Lung microvascular endothelial cell (primary cell): ENCODE measurements at regions not wholly inside any gene's neighbourhood (a gene's known extent, or its start where the extent isn't known, plus 50 kb on each side); places are given as distances from the start of the nearest gene placed in this dataset.
A peak's percentile ranks its signal among the peaks of the same experiment; 100 is the strongest.
"Not testable (repeated sequence)": the region's sequence is repeated elsewhere in the genome, so short reads cannot be mapped to it uniquely, and the experiment has no call there.

Experiments
- DNase-seq, 2 donors: peaks; one replicate each; pipeline versions ENCODE4 v3.0.0 to v3.0.0-alpha.2; 2010; ENCODE audit warnings: low read depth in 2 of 2

DNA sequence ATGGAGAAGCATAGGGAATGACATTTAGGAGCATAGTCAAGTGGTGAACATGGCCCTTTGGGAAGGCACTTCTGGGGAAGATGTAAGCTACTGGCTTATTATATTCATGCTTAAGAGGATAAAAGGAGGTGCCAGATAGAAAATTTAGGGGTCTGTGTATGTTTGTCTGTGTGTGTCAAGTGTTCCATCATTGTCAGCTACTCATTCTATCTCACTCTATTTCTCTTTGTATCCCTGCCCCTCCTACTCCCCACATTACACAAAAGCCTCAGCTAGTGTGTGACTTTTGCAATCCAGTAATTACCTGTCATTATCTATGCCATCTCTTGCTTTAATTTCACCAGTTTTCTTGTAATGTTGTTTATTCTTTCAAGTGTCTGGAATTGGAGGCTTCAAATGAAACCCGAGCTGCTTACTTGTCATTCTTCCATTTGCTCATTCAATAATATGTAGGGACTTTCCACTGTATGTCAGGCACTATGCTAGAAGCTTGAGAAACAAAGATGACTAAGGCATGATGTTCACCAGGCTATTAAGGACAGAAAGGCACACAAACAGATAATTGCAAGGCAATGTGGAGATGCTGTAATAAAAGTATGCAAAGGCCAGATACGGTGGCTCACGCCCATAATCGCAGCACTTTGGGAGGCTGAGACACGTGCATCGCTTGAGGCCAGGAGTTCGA is 229.8 kb upstream of the TEX13C start:
- DNase-seq = no peak

DNA sequence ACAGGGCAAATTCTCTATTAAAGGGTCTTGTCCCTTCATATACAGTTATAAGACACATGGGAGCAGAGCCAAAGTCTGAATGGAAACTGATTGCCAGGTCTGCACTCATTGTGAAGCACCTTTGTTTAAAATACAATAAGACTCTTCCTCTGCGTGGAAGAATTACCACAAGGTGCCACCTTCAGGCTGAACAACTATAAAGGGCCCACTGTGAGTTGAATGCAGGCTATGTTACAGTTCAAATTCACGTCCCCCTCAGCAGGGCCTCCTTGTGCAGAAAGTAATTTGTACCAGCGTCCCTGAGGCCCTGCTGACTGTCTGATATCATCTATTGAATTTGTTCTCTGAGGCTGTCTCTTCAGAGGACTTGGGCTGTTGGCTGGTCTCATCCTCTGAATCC is 225.8 kb upstream of the TEX13C start:
- no peak for DNase-seq

DNA sequence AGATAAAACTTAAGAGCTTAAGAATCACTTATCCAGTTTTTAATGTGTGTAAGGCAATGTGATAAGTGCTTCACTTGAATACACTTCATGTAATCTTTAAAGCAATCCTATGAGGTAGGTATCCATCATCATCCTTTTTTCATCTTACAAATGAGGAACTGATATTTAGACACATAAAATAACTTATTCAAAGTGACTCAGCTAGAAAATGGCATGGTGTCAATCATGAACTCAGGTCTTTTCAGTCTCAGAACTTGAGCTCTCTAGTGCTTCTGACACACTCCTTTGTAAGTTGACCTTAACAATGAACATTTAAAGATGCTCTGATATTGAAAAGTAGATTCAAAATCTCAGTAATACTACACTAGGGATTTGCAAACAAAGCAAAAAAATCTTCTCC is 224.8 kb upstream of the TEX13C start:
- DNase-seq = no peak

DNA sequence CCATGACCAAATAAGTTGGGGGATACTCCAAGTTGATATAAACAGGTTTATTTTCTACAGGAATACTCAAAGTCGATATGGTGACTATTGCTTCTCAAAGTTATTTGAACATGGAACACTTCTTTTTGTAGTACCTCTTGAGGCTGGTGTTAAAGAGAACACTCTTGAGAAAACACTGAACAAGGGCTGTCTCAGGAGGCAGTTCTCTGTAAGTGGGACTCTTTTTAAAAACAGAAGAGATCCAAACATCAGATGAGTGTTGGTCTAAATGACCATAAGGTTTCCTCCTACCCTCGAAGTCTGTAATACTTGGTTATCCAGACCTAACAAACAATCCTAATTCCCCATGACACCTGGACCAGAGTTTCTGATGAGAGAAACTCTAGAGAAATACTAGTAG is 223.2 kb upstream of the TEX13C start:
- DNase-seq = no peak

DNA sequence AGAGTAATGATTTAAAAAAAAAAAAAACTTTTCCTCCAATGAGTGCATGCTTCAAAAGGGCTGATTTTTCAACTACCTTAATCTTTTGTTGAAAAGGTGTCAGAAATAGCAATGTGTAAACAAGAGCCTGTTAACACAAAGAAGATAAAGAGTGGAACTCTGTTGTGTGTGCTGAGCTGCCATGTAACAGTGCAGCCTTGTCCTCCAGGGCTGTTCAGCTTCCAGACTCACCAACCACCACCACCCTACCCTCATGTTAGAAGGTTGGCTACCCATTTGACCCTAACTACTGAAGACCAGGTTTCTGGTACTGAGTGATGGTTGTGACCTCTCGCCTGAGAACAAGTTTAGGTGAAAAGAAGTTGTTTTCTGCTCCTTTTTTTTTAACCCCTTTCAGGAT is 222.8 kb upstream of the TEX13C start:
- no peak for DNase-seq

DNA sequence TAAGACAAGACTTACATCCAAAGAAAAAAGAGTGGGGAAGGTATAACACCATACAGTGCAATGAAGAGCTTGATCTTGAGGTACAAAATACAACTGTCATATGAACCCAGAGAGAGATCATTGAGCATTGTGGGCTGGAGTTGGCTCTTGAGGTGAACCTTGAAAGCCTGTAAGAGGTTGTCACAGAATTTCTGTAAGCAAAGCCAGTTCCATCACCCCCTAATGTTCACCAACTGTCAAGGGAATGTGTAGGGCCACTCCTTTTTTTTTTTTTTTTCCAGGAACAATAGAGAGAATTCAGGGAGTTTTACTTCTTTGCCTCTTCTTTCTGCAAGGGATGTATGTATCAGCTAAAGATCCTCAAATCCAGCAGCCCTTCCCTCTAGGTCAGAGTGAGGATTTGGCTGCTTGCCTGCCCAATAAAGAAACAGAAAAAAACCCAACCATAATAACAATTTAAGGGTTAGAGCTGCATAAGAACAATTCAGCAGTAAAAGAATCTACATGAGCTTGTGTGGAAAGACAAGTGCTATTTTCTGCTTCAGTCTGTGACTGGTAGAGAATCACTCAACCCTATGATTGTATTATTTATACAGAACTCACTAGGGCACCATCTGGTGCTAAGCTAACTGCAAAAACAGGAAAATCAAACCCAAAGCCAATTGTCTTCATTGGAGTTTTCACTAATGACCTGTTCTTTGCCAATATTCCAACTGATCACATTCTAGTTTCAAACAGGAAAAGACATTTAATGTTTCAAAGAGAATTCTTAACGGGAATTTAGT is 217.5 kb upstream of the TEX13C start:
- no peak for DNase-seq

DNA sequence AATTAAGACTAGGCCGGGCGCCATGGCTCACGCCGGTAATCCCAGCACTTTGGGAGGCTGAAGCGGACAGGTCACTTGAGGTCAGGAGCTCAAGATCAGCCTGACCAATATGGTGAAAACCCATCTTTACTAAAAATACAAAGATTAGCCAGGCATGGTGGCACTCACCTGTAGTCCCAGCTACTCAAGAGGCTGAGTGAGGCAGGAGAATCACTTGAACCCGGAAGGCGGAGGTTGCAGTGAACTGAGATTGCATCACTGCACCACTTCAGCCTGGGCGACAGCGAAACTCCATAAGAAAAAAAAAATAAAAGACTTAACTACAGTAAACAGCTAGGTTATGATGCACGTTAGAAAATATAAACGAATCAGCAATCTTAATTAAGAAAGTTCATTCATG is 216.0 kb upstream of the TEX13C start:
- DNase-seq = no peak

DNA sequence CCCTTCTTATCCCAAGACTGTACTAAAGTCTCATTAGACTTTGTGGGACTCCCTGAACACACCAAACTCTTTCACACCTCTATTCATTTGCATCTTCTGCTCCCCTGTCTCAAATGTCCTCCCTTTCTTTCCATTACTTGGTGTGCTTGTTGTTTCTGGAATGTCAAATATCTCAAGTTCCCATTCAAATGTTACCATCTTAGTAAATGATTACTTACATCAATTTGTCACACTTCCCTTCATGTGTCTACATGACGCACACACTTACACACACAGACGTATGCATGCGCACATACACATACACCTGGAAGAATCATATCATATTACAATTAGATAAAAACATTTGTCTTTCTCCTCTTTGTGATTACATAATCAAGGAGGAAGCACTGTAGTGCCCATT is 210.8 kb upstream of the TEX13C start:
- no peak for DNase-seq

DNA sequence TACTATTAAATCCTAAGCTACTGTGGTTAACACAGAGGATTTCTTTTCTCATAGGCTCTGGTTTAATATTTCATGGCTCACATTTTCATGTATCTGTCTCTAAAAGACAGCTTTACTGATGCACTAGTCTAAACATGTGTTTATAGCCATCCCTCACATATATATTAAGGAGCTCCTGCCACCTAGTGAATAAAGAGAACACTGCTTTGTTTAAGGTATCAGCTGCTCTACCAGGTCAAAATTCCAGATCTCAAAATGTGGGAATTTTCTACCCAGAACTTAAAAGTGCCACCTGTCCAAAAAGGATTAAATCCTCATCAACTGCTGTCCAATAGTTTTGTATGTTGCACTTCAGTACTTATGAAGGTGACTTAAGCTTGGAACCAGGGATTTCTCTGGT is 188.5 kb upstream of the TEX13C start:
- no peak for DNase-seq

DNA sequence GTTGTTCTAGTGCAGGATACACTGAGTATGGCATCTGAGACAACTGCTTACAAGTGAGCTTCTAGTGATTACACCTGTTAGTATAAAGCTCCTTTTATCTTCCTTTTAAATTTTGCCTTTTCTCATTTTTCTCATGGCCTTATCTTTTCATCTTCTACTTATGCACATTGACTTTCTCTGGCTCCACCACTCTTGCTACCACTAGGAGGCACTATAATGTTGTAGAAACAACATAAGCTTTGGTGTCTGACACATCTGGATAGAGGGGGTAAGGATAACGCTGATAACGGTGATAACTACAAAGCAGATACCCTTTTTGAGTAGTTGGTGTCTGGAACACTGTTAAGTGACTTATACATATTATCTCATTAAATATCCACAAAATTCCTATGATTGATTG is 187.4 kb upstream of the TEX13C start:
- peak in 1 of 2 donors; percentile 1 for DNase-seq

DNA sequence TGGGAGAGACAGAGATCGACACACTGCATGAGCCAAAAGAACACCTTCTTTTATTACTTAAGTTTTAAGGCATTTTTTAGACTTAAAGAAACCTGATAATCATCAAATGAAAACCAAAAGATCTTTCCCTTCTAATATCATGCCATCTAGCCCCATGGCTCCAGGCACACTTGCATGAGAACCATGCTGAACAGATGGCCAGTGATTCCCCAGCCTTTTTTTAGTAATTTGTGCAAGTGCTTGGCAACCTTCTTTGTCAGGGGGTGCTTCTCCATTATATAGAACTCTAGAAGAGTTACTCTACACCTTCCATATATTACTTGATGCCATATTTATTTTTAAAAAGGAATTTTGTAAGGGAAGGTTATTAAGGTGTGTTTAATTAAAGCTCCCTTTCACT is 182.2 kb upstream of the TEX13C start:
- no peak for DNase-seq

DNA sequence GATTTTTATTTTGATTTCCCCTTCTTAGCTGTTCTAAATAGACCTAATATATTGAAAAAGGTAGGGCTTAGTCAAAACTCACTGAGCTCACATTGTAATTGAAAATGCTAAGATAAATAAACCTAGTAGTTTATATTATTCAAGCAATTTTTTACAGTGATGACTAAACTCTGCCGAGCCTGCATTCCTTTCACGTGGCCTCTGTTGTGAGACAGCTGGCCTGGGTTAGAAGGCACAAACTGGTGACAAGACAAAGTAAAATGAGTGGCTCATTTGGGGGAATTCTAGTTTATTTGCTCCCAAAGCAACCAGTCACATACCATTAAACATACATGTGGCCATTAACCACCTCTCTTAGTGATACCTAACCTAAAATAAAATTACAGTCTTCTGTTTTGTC is 169.4 kb upstream of the TEX13C start:
- DNase-seq = no peak

DNA sequence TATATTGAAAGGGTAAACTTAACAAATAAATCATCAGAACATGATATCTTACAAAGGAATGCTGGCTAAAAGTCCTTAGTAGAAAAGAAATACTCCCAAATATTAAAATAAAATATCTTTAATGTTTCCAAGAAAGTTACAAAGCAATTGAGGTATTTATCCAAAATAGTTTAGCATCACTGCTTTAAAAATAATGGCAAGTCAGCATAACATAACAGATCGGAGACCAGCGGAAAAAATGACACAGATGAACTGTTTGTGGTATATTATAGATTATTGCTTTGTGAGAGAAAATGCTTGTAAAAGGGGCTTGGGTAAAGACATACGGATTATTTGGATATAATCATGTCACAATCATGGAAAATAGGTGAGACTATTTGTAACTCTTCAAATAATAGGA is 168.5 kb upstream of the TEX13C start:
- DNase-seq = no peak

DNA sequence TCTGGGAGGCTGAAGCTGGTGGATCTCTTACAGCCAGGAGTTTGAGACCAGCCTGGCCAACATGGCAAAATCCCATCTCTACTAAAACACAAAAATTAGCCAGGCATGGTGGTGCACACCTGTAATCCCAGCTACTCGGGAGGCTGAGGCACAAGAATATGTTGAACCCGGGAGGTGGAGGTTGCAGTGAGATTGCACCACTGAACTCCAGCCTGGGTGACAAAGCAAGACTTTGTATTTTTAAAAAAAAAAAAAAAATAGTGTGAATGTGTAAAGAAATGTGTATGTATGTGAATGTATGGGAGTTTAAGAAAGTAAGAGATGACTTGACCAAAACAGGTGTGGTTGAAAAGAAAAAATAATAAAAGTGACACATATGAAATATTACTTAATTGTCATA is 167.7 kb upstream of the TEX13C start:
- DNase-seq = no peak

DNA sequence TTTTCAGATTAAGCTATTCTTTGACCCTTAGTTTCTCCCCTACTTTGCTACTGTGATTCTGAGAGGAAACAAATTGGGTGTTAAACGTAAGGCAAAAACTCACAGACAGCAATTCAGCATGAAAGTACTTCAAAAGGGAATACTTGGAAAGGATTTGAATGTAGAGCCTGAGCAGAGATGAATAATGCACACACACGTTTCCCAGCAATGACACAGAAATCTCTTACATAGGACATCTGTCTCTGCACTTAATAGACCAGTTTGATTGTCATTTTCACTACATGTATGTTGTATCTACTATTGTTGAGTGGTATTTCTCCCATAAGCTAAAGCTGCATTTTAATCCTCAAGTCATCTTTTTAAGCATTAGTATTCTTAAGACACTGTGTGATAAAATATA is 166.1 kb upstream of the TEX13C start:
- no peak for DNase-seq

DNA sequence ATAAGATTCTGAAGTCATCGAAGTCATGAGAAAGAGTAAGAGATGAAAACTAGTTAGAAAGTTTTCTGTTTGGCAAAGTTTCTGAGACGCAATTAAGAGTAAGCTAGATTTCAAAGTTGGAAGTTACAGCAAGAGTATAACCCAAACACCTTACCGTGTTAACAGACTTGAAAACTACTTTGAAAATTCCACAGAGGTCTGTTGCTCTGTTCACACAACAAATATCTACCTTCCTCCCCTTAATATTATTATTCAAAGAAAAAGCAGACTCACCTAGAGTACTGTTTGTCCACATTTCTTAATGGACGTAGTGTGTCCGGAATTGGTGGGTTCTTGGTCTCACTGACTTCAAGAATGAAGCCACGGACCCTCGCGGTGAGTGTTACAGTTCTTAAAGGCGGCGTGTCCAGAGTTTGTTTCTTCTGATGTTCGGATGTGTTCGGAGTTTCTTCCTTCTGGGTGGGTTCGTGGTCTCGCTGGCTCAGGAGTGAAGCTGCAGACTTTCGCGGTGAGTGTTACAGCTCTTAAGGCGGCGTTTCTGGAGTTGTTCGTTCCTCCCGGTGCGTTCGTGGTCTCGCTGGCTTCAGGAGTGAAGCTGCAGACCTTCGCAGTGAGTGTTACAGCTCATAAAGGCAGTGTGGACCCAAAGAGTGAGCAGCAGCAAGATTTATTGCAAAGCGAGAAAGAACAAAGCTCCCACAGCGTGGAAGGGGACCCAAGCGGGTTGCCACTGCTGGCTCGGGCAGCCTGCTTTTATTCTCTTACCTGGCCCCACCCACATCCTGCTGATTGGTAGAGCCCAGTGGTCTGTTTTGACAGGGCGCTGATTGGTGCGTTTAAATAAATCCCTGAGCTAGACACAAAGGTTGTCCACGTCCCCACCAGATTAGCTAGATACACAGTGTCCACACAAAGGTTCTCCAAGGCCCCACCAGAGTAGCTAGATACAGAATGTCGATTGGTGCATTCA is 165.1 kb upstream of the TEX13C start:
- not testable (repeated sequence) for DNase-seq

DNA sequence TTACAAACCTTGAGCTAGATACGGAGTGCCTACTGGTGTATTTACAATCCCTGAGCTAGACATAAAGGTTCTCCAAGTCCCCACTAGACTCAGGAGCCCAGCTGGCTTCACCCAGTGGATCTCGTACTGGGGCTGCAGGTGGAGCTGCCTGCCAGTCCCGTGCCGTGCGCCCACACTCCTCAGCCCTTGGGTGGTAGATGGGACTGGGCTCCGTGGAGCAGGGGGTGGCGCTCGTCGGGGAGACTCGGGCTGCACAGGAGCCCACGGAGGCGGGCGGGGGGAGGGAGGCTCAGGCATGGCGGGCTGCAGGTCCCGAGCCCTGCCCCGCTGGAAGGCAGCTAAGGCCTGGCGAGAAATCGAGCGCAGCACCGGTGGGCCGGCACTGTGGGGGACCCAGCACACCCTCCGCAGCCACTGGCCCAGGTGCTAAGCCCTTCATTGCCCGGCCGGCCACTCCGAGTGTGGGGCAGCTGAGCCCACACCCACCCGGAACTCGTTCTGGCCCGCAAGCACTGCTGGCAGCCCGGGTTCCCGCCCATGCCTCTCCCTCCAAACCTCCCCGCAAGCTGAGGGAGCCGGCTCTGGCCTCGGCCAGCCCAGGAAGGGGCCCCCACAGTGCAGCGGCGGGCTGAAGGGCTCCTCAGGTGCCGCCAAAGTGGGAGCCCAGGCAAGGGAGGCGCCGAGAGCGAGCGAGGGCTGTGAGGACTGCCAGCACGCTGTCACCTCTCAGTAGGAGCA is 164.2 kb upstream of the TEX13C start:
- DNase-seq = not testable (repeated sequence)

DNA sequence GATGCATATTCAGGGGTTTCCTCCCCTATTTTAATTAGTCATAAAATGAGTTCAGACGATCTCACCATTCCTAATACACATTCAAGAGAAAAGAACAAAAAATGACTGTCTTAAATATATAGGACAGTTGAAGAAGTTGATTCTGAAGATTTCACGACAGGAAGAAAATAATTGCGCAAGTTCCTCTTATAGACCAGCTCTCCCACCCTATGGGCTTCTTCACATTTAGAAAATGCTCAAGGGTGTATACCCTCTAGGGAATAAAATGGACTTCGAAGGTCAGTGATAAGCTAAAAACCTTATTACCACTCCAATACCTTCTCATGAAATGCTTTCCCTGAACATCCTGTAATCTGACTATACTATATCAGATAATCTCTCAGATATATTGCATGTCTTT is 149.2 kb upstream of the TEX13C start:
- no peak for DNase-seq

DNA sequence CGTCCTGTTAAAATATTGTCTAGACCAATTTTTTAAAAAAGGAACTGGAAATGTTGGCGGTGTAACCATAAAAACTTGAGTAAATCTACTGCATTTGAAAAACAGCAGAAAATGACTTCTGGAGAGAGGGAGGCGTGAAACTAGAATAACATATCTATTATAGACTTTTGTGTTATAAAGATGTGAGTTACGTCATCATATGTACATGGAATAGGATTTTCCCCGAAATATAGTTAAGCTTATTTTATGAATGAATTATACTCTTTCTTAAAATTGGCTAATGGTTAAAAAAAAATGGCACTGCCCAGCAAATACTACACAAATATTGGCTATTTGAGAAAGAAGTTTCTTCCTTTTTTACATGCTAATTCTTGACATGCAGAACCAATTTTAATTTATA is 147.1 kb upstream of the TEX13C start:
- DNase-seq = no peak

DNA sequence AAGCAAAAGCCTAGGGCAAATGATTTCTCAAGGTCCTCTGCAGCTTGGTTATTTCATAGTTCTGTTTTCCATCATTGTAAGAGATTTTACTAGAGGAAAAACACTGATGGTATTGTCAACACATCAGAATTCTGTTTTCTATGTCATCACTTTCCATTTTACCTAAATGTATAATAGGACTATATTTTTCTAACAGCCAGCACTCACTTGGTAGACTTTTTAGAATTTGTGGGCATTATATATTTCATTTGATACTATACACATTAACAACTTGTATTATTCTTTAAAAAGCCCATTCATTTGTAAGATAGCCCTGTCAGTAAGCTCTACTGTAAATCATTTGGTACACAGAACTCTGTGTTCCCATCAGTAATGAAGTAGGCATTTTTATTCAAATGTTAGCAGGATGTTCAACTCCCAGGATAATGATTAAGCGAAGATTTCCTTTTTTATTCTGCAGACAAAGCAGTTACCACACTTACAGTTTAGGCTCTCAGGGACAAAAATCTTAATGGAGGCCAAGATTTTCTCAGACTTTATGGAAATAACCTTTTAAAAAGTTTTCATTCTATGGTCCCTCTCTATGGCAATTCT is 143.6 kb upstream of the TEX13C start:
- no peak for DNase-seq

DNA sequence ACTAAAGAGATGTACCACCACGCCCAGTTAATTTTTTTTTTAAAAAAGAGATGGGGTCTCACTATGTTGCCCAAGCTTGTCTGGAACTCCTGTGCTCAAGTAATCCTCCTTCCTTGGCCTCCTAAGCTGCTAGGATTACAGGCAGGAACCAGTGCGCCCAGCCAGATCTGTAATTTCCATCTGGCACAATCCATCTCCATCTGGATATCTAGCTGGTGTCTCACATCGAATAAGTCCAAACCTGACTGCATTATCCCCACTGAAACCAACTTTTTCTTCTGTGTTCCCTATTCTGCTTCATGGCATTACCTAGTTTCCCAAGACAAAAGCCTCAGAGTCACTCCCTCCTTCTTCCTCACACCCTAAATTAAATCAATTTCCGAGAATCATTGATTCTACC is 125.8 kb upstream of the TEX13C start:
- no peak for DNase-seq
